ENCODE measurements at regions not wholly inside any gene's neighbourhood (a gene's known extent, or its start where the extent isn't known, plus 50 kb on each side); places are given as distances from the start of the nearest gene placed in this dataset.

DNA sequence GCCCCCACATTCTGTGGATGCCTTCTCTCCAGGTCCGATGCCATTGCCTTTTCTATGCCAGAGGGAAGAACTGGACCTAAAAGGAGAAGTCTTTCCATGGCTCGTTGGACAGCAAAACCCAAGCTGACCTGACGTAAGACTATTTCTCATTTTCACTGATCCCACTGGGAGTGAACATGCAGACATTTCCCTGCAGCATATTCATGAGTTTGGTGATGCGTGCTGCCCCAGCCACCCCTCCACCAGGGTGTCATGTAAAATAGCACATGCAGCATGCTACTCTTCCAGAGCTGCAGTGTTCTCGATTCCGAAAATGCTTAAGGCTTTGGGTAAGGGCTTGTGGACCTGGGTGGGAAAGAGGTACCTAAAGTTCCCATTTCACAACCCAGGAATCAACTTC, 221.2 kb downstream of the UXS1 start:
- no peak overlapping the region for H2AFZ ChIP-seq (ENCODE audit: low read length)
- TF ChIP-seq, protein P1, sequence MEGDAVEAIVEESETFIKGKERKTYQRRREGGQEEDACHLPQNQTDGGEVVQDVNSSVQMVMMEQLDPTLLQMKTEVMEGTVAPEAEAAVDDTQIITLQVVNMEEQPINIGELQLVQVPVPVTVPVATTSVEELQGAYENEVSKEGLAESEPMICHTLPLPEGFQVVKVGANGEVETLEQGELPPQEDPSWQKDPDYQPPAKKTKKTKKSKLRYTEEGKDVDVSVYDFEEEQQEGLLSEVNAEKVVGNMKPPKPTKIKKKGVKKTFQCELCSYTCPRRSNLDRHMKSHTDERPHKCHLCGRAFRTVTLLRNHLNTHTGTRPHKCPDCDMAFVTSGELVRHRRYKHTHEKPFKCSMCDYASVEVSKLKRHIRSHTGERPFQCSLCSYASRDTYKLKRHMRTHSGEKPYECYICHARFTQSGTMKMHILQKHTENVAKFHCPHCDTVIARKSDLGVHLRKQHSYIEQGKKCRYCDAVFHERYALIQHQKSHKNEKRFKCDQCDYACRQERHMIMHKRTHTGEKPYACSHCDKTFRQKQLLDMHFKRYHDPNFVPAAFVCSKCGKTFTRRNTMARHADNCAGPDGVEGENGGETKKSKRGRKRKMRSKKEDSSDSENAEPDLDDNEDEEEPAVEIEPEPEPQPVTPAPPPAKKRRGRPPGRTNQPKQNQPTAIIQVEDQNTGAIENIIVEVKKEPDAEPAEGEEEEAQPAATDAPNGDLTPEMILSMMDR (IDR thresholded peaks at IDR 0.05; ENCODE audit: extremely low read depth, low read depth, low read length) = no peak
- no peak overlapping the region for H3K4me2 ChIP-seq (ENCODE audit: insufficient read depth, low read length)
- no peak overlapping the region for H3K4me3 ChIP-seq (ENCODE audit: insufficient read depth, low read length)
- DNase-seq (ENCODE audit: insufficient read length, low spot score, missing footprints) = no peak
- peaks cover 12% of the 10 kb centered on the region for H3K9me3 ChIP-seq (ENCODE audit: low read depth, low read length)
- no peaks in the 10 kb centered on the region for H3K36me3 ChIP-seq (ENCODE audit: insufficient read depth, low read length)
- H4K20me1 ChIP-seq (ENCODE audit: insufficient read depth, low read length) = no peaks in the 10 kb centered on the region
- no peaks in the 10 kb centered on the region for H3K79me2 ChIP-seq (ENCODE audit: insufficient read depth, low read length)
- peaks cover 15% of the 10 kb centered on the region for H3K27me3 ChIP-seq (ENCODE audit: insufficient read depth, low read length)
- H3K4me1 ChIP-seq (ENCODE audit: insufficient read depth, low read length) = peaks cover 6% of the 10 kb centered on the region
- H3K27ac ChIP-seq (ENCODE audit: low read depth, low read length) = no peak overlapping the region

DNA sequence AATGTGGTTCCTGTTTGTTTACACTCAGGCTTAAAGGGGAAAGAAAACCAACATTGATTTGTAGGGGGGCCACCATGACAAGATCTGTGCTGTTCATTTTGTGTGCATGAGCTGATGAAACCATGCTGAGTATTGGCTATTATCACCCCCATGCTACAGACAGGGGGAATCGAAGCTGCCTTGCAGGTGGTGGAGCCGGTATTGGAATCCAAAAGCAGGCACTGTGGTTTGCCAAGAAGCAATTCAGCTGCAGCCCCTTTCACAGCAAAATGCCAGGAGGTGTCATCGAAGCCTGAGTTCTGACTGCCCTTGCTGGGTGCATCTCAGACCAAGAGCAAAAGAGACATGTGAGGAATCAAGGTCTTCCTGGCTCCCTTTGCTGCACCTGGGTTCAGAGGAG, 221.9 kb downstream of the UXS1 start:
- Histone ChIP-seq H3K27ac (ENCODE audit: low read depth, low read length) (no peak overlapping the region), H3K79me2 (ENCODE audit: insufficient read depth, low read length) (no peaks in the 10 kb centered on the region)

DNA sequence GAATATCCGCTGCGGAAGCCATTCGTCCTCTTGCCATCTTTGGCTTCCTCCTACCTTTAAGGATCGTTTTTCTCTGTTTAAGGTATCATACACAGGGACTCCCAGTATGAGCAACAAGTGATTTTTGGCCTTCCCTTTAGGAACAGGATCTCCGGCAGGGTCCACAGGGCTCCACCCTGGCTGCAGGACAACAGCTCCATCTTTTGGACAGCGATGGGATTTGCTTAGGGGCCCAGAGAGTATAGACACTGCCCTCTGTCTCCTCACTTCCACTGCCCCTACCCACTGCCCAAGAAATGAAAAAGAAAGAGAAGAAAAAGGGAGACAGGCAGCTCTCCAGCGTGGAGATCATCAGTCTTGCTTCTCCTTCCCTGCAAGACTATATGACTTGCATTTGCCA, 224.5 kb downstream of the UXS1 start:
- Histone ChIP-seq H3K4me2 (ENCODE audit: insufficient read depth, low read length) (no peak overlapping the region), H3K4me3 (ENCODE audit: insufficient read depth, low read length) (no peak overlapping the region), H3K4me1 (ENCODE audit: insufficient read depth, low read length) (no peaks in the 10 kb centered on the region), H3K9me3 (ENCODE audit: low read depth, low read length) (no peaks in the 10 kb centered on the region), H3K36me3 (ENCODE audit: insufficient read depth, low read length) (no peaks in the 10 kb centered on the region), H3K27me3 (ENCODE audit: insufficient read depth, low read length) (peaks cover 15% of the 10 kb centered on the region), H3K79me2 (ENCODE audit: insufficient read depth, low read length) (no peaks in the 10 kb centered on the region), H2AFZ (ENCODE audit: low read length) (no peak overlapping the region), H3K27ac (ENCODE audit: low read depth, low read length) (no peak overlapping the region), H4K20me1 (ENCODE audit: insufficient read depth, low read length) (no peaks in the 10 kb centered on the region)
- TF ChIP-seq, protein P1 (IDR thresholded peaks at IDR 0.05; ENCODE audit: extremely low read depth, low read depth, low read length) = no peak
- no peak for DNase-seq (ENCODE audit: insufficient read length, low spot score, missing footprints)

More for the DNA sequence above, 221.9 kb downstream of the UXS1 start:
- no peaks in the 10 kb centered on the region for H4K20me1 ChIP-seq (ENCODE audit: insufficient read depth, low read length)
- no peaks in the 10 kb centered on the region for H3K36me3 ChIP-seq (ENCODE audit: insufficient read depth, low read length)
- no peaks in the 10 kb centered on the region for H3K4me1 ChIP-seq (ENCODE audit: insufficient read depth, low read length)
- TF ChIP-seq, protein P1 (IDR thresholded peaks at IDR 0.05; ENCODE audit: extremely low read depth, low read depth, low read length) = no peak
- no peak overlapping the region for H2AFZ ChIP-seq (ENCODE audit: low read length)
- H3K27me3 ChIP-seq (ENCODE audit: insufficient read depth, low read length) = peaks cover 15% of the 10 kb centered on the region
- H3K4me2 ChIP-seq (ENCODE audit: insufficient read depth, low read length) = no peak overlapping the region
- H3K9me3 ChIP-seq (ENCODE audit: low read depth, low read length) = peaks cover 12% of the 10 kb centered on the region
- DNase-seq (ENCODE audit: insufficient read length, low spot score, missing footprints) = no peak
- no peak overlapping the region for H3K4me3 ChIP-seq (ENCODE audit: insufficient read depth, low read length)

DNA sequence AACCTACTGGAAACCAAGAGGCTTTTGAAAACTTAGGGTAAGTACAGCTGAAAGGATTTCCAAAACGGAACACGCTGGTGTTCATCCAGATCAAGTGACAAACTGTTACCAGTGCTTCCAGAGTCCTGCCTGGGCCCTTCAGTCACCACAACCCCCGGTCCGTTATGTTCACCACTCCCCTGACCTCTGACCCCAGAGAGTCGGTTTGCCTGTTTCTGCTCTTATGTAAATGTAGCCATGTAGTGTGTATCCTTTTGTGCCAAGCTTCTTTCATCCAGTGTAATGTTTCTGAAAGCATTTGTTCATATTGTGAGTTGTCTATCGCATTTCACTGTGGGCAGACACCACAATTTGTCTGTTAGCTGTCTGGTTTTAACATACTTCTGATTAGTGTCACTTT, 217.5 kb downstream of the NCK2 start:
- no peaks in the 10 kb centered on the region for H3K36me3 ChIP-seq (ENCODE audit: insufficient read depth, low read length)
- no peak overlapping the region for H3K4me2 ChIP-seq (ENCODE audit: insufficient read depth, low read length)
- no peak overlapping the region for H2AFZ ChIP-seq (ENCODE audit: low read length)
- H3K27me3 ChIP-seq (ENCODE audit: insufficient read depth, low read length) = peaks cover 3% of the 10 kb centered on the region
- no peaks in the 10 kb centered on the region for H3K4me1 ChIP-seq (ENCODE audit: insufficient read depth, low read length)
- DNase-seq (ENCODE audit: insufficient read length, low spot score, missing footprints) = no peak
- TF ChIP-seq, protein P1 (IDR thresholded peaks at IDR 0.05; ENCODE audit: extremely low read depth, low read depth, low read length) = no peak
- H3K9me3 ChIP-seq (ENCODE audit: low read depth, low read length) = no peaks in the 10 kb centered on the region
- no peaks in the 10 kb centered on the region for H3K79me2 ChIP-seq (ENCODE audit: insufficient read depth, low read length)
- no peak overlapping the region for H3K4me3 ChIP-seq (ENCODE audit: insufficient read depth, low read length)
- H4K20me1 ChIP-seq (ENCODE audit: insufficient read depth, low read length) = no peaks in the 10 kb centered on the region
- H3K27ac ChIP-seq (ENCODE audit: low read depth, low read length) = no peak overlapping the region

Data from osteoblast (primary cell).